ENCODE measurements at regions not wholly inside any gene's neighbourhood (a gene's known extent, or its start where the extent isn't known, plus 50 kb on each side); places are given as distances from the start of the nearest gene placed in this dataset.
"Not testable (repeated sequence)": the region's sequence is repeated elsewhere in the genome, so short reads cannot be mapped to it uniquely, and the experiment has no call there.

GRCh38 chr17:26996146-26996916, 297.6 kb upstream of the WSB1 start:
- H3K36me3 ChIP-seq (ENCODE audit: control insufficient read depth in 1 of 2, insufficient read depth in 2 of 2, low read length in 2 of 2); H3K79me2 ChIP-seq (ENCODE audit: control insufficient read depth, insufficient read depth, low read length, poor library complexity); H2AFZ ChIP-seq (ENCODE audit: insufficient read depth, low read length, poor library complexity); H4K12ac ChIP-seq (ENCODE audit: low read depth, low read length); H3K27ac ChIP-seq (ENCODE audit: low read depth, low read length); H3K14ac ChIP-seq (ENCODE audit: low read length); H2BK5ac ChIP-seq (ENCODE audit: low read depth, low read length, poor library complexity); DNase-seq; H4K8ac ChIP-seq (ENCODE audit: low read depth, low read length); H3K4me2 ChIP-seq (ENCODE audit: low read length); H2BK12ac ChIP-seq (ENCODE audit: low read length); H3K4ac ChIP-seq (ENCODE audit: low read depth, low read length); H3K79me1 ChIP-seq (ENCODE audit: low read length); H3K4me3 ChIP-seq (ENCODE audit: low read depth, low read length); H3K9ac ChIP-seq (ENCODE audit: low read length); H3K18ac ChIP-seq (ENCODE audit: low read length); H3K4me1 ChIP-seq (ENCODE audit: control insufficient read depth in 1 of 2, insufficient read depth in 2 of 2, low read length in 2 of 2); H2AK5ac ChIP-seq (ENCODE audit: low read length); H2BK120ac ChIP-seq (ENCODE audit: insufficient read depth, low read length, poor library complexity); H3K27me3 ChIP-seq (ENCODE audit: insufficient read depth, low read length); H4K91ac ChIP-seq (ENCODE audit: low read depth, low read length); H3K23ac ChIP-seq (ENCODE audit: low read length): not testable (repeated sequence)
- peaks cover 27% of the 10 kb centered on the region for H3K9me3 ChIP-seq (ENCODE audit: insufficient read depth, low read depth, low read length)
- no CpG with 5 or more reads among the region's 7 CpGs for WGBS (ENCODE audit: extremely low coverage, insufficient coverage, insufficient read length)

GRCh38 chr17:27007734-27008531, 286.0 kb upstream of the WSB1 start:
- DNase-seq; H2AFZ ChIP-seq (ENCODE audit: insufficient read depth, low read length, poor library complexity); H3K27me3 ChIP-seq (ENCODE audit: insufficient read depth, low read length); H3K4me2 ChIP-seq (ENCODE audit: low read length); H3K18ac ChIP-seq (ENCODE audit: low read length); H3K9ac ChIP-seq (ENCODE audit: low read length); H2BK12ac ChIP-seq (ENCODE audit: low read length); H3K4me3 ChIP-seq (ENCODE audit: low read depth, low read length); H2BK120ac ChIP-seq (ENCODE audit: insufficient read depth, low read length, poor library complexity); H3K4ac ChIP-seq (ENCODE audit: low read depth, low read length); H4K8ac ChIP-seq (ENCODE audit: low read depth, low read length); H4K12ac ChIP-seq (ENCODE audit: low read depth, low read length); H3K14ac ChIP-seq (ENCODE audit: low read length); H3K27ac ChIP-seq (ENCODE audit: low read depth, low read length); H3K36me3 ChIP-seq (ENCODE audit: control insufficient read depth in 1 of 2, insufficient read depth in 2 of 2, low read length in 2 of 2); H3K79me2 ChIP-seq (ENCODE audit: control insufficient read depth, insufficient read depth, low read length, poor library complexity); H3K23ac ChIP-seq (ENCODE audit: low read length); H2BK5ac ChIP-seq (ENCODE audit: low read depth, low read length, poor library complexity); H2AK5ac ChIP-seq (ENCODE audit: low read length); H3K79me1 ChIP-seq (ENCODE audit: low read length); H4K91ac ChIP-seq (ENCODE audit: low read depth, low read length); H3K4me1 ChIP-seq (ENCODE audit: control insufficient read depth in 1 of 2, insufficient read depth in 2 of 2, low read length in 2 of 2): not testable (repeated sequence)
- WGBS (ENCODE audit: extremely low coverage, insufficient coverage, insufficient read length) = no CpG with 5 or more reads among the region's 4 CpGs
- peaks cover 30% of the 10 kb centered on the region for H3K9me3 ChIP-seq (ENCODE audit: insufficient read depth, low read depth, low read length)

GRCh38 chr17:27009087-27009486, 284.8 kb upstream of the WSB1 start:
- no peak overlapping the region for H4K91ac ChIP-seq (ENCODE audit: low read depth, low read length)
- no peak overlapping the region for H3K4ac ChIP-seq (ENCODE audit: low read depth, low read length)
- no peak overlapping the region for H4K12ac ChIP-seq (ENCODE audit: low read depth, low read length)
- H2BK5ac ChIP-seq (ENCODE audit: low read depth, low read length, poor library complexity) = no peak overlapping the region
- no peaks in the 10 kb centered on the region for H3K36me3 ChIP-seq (ENCODE audit: control insufficient read depth in 1 of 2, insufficient read depth in 2 of 2, low read length in 2 of 2)
- no peak overlapping the region for H3K18ac ChIP-seq (ENCODE audit: low read length)
- no peak overlapping the region for H3K23ac ChIP-seq (ENCODE audit: low read length)
- H3K79me1 ChIP-seq (ENCODE audit: low read length) = no peaks in the 10 kb centered on the region
- no peak overlapping the region for H4K8ac ChIP-seq (ENCODE audit: low read depth, low read length)
- H3K27ac ChIP-seq (ENCODE audit: low read depth, low read length) = no peak overlapping the region
- WGBS (ENCODE audit: extremely low coverage, insufficient coverage, insufficient read length) = no CpG with 5 or more reads among the region's 14 CpGs
- no peak for DNase-seq
- no peak overlapping the region for H2AFZ ChIP-seq (ENCODE audit: insufficient read depth, low read length, poor library complexity)
- H3K9me3 ChIP-seq (ENCODE audit: insufficient read depth, low read depth, low read length) = peaks cover 28% of the 10 kb centered on the region
- H3K4me2 ChIP-seq (ENCODE audit: low read length) = no peak overlapping the region
- H3K4me1 ChIP-seq (ENCODE audit: control insufficient read depth in 1 of 2, insufficient read depth in 2 of 2, low read length in 2 of 2) = no peaks in the 10 kb centered on the region
- no peak overlapping the region for H2BK12ac ChIP-seq (ENCODE audit: low read length)
- no peak overlapping the region for H2AK5ac ChIP-seq (ENCODE audit: low read length)
- no peak overlapping the region for H2BK120ac ChIP-seq (ENCODE audit: insufficient read depth, low read length, poor library complexity)
- H3K14ac ChIP-seq (ENCODE audit: low read length) = no peak overlapping the region
- no peaks in the 10 kb centered on the region for H3K27me3 ChIP-seq (ENCODE audit: insufficient read depth, low read length)
- H3K79me2 ChIP-seq (ENCODE audit: control insufficient read depth, insufficient read depth, low read length, poor library complexity) = no peaks in the 10 kb centered on the region
- H3K9ac ChIP-seq (ENCODE audit: low read length) = no peak overlapping the region
- no peak overlapping the region for H3K4me3 ChIP-seq (ENCODE audit: low read depth, low read length)

- not testable (repeated sequence) for H3K23ac ChIP-seq (ENCODE audit: low read length); H2BK5ac ChIP-seq (ENCODE audit: low read depth, low read length, poor library complexity); H2AFZ ChIP-seq (ENCODE audit: insufficient read depth, low read length, poor library complexity); H3K79me1 ChIP-seq (ENCODE audit: low read length); H2BK120ac ChIP-seq (ENCODE audit: insufficient read depth, low read length, poor library complexity); H3K79me2 ChIP-seq (ENCODE audit: control insufficient read depth, insufficient read depth, low read length, poor library complexity); H3K27ac ChIP-seq (ENCODE audit: low read depth, low read length); H3K4me3 ChIP-seq (ENCODE audit: low read depth, low read length); H3K27me3 ChIP-seq (ENCODE audit: insufficient read depth, low read length); H2AK5ac ChIP-seq (ENCODE audit: low read length); H3K4me2 ChIP-seq (ENCODE audit: low read length); DNase-seq; H3K18ac ChIP-seq (ENCODE audit: low read length); H3K9ac ChIP-seq (ENCODE audit: low read length); H4K8ac ChIP-seq (ENCODE audit: low read depth, low read length); H3K4me1 ChIP-seq (ENCODE audit: control insufficient read depth in 1 of 2, insufficient read depth in 2 of 2, low read length in 2 of 2); H4K12ac ChIP-seq (ENCODE audit: low read depth, low read length); H3K14ac ChIP-seq (ENCODE audit: low read length); H4K91ac ChIP-seq (ENCODE audit: low read depth, low read length); H2BK12ac ChIP-seq (ENCODE audit: low read length); H3K4ac ChIP-seq (ENCODE audit: low read depth, low read length); H3K36me3 ChIP-seq (ENCODE audit: control insufficient read depth in 1 of 2, insufficient read depth in 2 of 2, low read length in 2 of 2)
- WGBS (ENCODE audit: extremely low coverage, insufficient coverage, insufficient read length) = no CpG with 5 or more reads among the region's 3 CpGs
- H3K9me3 ChIP-seq (ENCODE audit: insufficient read depth, low read depth, low read length) = peaks cover 30% of the 10 kb centered on the region
Observed at GRCh38 chr17:27010138-27010537, 283.8 kb upstream of the WSB1 start.
